OCI-LY3 (cell line): ENCODE measurements at regions not wholly inside any gene's neighbourhood (a gene's known extent, or its start where the extent isn't known, plus 50 kb on each side); places are given as distances from the start of the nearest gene placed in this dataset.

Experiments used
- EZH2phosphoT487 ChIP-seq: fragments of 200-600 bp; shearing (Covaris generic); IDR thresholded peaks from 2 replicates; pipeline ENCODE4 v1.6.1; 2018; ENCODE audit warnings: antibody characterized with exemption, mixed run types, low read depth
- TF ChIP-seq, protein P1 (sequence below): fragments of 200-600, 300-600 bp; sonication (generic); IDR thresholded peaks from 2 replicates; pipeline ENCODE4 v1.5.1; 2014; ENCODE audit warnings: antibody characterized with exemption, low read length, low read depth

DNA sequence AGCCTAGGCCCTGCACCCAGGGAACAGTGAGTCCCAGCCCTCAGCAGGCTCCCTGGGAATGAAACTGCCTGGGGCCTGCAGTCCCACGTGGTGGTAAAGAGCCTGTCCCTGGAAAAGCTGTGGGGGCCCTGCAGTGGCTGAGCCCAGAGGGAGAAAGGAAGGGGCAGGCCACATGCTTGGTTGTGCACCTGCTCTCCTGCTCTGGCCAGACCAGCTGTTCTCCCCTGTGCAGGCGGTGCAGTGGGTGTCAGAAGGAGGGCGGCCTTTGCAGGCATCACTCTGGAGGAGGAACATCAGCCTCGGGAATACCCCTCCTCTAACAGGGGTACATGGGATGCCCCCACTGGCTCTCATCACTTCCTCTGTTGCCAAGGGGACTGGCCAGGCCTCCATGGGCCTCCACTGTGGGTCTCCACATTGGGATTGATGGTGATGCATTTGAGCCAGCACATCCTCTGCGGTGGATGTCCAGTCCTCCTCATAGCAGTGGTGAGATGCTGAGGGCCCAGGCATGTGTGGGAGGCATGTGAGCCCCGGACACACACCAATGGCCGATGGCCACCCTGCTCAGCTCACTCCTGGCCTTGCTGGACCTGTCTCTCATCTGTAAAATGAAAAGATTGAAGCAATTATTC, 690.4 kb downstream of the BRD1 start:
- TF ChIP-seq, protein P1, sequence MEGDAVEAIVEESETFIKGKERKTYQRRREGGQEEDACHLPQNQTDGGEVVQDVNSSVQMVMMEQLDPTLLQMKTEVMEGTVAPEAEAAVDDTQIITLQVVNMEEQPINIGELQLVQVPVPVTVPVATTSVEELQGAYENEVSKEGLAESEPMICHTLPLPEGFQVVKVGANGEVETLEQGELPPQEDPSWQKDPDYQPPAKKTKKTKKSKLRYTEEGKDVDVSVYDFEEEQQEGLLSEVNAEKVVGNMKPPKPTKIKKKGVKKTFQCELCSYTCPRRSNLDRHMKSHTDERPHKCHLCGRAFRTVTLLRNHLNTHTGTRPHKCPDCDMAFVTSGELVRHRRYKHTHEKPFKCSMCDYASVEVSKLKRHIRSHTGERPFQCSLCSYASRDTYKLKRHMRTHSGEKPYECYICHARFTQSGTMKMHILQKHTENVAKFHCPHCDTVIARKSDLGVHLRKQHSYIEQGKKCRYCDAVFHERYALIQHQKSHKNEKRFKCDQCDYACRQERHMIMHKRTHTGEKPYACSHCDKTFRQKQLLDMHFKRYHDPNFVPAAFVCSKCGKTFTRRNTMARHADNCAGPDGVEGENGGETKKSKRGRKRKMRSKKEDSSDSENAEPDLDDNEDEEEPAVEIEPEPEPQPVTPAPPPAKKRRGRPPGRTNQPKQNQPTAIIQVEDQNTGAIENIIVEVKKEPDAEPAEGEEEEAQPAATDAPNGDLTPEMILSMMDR, result no peak
- TF ChIP-seq EZH2phosphoT487, result no peak
